ENCODE measurements at regions not wholly inside any gene's neighbourhood (a gene's known extent, or its start where the extent isn't known, plus 50 kb on each side); places are given as distances from the start of the nearest gene placed in this dataset.
"Not testable (repeated sequence)": the region's sequence is repeated elsewhere in the genome, so short reads cannot be mapped to it uniquely, and the experiment has no call there.

DNA sequence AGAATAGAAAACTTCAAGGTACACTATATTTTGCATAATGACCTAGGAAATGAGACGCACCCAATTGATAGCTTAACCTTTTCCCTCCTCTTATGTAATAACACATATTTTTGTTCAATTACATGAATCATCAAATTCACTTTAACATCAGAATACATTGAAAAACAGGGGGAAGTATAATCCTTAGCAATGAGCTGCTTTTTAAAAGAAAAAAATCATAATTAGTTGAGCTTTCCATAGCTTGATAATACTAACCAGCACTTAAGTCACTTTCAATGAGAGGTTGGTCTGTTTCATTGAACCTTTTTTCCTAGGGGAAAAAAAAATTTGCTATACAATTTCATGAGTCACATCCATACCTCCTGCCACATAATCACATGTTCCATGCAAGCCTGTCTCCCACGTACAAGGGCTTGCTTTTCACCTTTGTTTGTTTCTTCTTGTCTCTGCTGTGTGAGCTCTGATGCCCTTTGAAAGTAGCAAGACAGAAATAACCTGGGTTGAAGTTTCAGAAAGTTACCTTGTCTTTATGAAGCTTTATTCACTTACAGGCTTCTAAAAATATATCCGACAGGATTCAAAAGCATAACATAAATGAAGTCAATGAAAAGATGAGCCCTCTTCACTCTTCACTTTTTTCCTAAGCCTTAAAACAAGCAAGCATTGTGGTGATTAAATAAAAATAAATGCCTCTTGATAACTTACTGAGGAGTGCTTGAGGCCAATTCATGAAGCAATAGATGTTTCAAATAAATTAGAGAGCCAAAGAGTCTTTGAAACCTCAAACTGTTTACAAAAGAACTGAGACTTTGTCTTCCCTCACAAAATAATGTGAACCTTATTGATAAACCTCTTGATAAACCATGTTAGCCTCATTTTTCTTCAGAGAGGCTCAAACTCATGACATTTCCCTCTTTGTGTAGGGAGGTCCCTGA, 108.5 kb downstream of the FEM1C start:
- DNase-seq, result no peak

DNA sequence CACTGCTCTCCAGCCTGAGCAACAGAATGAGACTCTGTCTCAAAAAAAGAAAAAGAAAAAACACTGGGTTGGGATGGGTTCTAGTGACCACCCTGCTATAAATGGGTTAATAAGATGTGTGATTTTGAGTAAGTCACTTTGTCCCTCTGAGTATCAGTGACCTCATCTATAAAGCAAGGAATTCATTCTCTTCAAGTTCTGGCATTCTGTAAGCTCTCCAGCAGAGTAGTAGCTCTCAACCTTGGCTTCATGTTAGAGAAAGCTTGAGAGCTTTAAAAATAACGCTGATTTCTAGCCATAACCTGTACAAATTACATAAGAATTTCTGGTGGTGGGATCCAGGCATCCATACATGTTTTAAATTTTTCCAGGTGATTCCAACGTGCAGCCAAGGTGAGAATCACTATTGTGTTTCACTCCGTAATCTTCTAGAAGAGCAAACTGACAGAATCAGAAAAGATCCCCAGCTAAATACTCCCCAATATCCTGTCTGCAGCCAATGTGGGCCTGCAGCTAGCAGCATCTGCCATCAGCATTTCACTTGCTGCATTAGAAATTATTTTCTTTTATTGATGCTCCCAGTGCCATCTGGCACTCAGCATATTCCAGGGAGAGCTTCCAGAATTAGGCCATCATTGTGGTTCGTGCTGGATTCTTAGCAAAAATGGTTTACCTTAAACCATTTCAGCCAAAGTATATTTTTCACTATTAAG, 109.4 kb downstream of the FEM1C start:
- no peak for DNase-seq

DNA sequence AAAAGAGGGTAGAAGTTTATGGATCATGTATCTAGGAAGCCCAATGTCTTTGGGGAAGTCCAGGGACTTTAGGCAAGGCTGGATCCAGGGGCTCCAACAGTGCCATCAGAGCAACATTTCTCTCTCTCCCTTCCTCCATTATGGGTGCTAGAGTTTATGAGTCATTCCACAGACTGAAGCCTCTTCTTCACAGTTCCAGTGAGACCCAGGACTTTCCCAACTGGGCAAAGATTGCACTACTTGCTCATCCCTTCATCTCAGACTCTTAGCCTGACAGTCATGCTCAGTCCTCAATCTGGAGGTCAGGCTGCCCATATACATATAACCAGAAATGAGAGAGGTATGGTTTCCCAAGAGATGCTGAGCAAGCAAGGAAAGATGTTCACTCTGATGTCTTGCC, 110.7 kb downstream of the FEM1C start:
- DNase-seq, result no peak

DNA sequence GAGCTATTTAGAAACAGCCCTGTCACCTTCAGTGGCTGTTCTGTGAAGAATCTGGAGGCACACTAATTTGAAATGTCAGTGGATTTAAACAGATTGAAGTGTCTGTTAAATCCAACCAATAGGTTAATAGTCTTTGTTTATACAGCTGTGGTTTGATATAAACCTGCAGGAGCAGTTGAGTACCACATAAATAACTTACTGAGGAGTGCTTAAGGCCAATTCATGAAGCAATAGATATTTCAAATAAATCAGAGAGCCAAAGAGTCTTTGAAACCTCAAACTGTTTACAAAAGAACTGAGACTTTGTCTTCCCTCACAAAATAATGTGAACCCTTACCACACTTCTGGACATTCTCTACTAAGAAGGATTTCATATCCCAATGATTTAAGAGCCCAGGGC, 111.9 kb downstream of the FEM1C start:
- DNase-seq, result no peak

DNA sequence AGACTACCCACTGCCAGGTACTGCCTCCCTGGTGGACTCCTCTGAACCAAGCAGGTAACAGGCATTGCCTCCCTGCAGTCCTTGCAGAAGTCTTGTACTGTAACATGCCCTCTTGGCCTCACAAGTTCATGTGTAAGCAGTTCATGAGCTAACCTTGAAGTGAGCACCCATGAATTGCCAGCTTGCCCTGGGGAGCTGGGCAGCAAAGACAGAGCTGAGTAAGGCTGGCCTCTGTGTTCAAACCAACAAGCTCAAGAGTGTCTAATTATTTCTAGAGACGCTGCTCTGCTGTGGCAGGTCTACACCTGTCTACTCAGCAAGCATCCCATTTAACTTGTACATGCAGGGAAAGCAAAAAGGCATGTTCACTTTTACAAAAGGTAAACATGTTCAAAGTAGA, 113.5 kb downstream of the FEM1C start:
- DNase-seq, result no peak

DNA sequence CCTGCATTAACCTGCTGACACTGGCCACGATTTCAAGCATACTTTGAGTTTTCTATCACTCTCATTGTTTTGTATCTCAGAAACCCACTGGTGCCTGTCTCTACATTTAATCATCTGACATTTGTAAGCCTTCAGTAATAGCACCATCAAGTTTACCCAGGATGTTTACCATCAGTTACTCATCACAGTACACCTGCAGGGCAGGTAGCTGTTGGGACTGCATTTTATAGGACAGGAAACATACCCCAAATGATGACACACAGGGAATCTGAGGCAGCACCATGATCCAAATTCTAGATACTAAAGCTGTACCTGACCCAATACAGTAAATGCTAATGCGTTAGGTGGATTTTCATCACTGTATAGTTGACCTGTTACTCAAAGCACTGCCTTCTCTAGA, 114.2 kb downstream of the FEM1C start:
- DNase-seq, result no peak

DNA sequence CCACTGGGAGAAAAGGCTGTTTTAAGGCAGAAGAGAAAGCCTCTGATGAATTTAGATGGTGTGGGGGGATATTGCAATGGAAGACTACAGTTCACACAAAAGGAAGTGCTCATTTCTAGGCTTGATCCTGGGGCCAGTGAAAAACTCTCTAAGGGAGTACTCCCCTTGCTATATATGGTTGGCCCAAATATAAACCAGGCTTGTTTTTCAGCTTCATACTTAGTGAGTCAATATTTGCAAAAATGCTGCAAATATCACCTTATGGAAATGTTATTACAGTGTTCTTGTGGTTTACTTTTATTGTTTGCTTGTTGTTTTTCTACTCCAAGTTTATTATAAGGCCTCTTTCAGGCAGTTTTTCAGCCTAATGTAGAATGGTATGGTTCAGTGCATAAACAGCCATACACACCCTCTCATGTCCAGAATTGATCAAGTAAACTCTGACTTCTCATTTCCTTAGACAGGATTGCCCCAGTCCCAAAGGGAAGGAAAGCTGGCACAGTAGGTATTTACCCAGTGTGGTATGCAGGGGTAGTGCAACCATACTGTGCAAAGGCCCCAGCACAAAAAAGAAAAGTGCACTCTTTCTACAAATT, 115.1 kb downstream of the FEM1C start:
- DNase-seq, result no peak

DNA sequence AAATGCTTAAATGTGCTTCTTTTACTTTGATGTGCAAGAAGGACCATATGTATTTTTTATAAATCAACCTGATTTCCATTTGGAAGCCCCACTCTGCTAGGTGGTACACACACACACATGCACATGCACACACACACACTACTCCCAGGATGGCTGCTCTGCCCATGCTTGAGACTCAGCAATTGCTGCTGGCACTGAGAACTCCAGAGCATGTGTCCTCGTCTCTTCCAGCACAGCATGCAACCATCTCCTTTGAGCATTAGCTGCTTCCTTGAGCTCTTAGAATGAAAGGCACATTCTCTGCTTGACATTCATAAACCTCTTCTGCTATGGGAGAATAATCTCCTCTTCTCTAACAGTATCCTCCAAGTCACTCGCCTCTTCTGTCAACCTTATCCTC, 115.9 kb downstream of the FEM1C start:
- no peak for DNase-seq

DNA sequence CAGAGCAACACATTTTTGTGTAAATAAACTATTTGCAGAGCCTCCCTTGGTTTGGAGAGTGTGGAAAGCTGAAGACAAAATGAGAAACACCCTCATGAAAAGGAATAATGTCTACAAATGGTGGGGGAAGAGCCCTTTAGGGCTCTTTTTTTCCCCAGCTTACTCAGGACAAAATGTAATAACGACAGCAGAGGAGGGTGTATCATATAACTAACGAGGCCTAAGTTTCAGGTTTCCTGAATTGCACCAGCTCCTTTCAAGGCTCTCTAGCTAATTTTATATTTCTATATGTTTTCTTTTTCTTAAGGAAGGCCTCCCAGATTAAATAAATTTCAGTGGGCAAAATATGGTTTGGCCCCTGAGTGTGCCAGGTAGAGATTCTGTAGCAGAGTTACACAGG, 116.3 kb downstream of the FEM1C start:
- DNase-seq, result no peak

DNA sequence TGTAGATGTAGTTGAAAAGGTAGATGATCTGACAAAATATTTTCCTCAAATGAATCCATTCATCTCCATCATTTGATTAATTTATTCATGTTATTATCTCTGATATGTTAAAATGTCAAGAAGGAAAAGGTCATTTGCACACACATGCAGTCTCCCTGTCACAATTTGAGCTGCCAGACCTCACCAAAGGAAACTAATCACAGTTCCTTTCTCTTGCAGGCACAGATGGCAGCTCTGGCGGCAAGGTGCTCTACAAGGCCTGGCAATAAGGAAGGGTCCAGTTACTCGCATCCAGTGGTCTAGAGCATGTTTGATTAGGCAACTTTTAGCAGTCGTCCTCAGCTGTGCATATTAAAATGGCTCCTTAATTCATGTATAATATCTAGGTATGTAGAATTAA, 120.1 kb downstream of the FEM1C start:
- DNase-seq, result no peak

DNA sequence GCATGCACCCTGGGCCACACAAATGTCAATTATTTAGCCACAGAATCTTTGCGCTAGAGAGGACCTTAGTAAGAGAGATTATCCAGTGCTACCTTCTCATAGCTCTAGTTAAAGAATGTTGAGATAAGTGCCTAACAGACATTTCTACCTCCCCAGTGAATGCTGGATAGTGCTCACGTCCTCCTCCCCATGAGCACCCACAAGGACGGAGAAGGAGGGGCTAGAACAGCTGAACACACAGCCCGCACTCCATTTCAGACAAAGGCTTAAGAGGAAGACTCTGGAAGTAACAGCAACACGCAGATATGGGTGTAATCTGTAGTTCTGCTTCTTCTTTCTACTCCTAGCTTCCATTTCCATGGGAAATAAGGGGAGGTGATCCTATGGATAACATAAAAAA, 120.5 kb downstream of the FEM1C start:
- no peak for DNase-seq

DNA sequence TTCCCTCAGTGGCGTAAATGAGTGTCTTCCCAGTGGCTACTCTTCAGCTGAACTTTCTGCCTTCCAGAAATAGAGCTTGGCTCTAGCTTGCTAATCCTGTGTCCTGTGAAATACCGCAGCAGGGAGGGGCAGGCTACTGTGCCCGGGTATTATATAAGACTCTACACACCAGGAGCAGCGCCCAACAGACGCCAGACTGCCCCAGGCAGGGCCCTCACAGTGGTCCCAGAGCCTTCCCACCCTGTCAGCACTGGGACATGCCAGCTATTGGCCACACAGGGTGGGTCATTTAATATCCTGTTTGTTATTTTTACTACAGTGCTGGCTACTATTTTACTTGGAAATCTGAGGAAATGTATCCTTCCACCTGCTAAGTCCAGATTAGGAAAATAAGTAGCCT, 121.0 kb downstream of the FEM1C start:
- peak; percentile 41 for DNase-seq

DNA sequence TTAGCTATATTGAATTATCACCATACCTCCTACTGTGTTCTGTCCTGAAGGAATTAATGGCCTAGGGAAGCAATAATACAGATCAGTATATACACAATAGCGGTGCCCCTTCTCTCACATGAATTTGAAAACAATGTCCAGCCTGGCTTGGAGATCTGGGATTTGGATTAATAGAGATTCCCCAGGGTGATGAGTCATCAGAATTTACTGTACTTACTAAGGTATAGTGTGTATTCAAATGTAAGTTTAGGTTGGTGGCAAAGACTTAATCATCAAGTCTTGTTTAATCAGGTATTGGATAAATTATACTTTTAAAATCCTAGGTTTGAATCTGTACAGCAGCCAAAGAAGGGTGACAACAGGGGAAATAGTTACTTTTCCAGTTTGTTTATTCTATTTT, 121.5 kb downstream of the FEM1C start:
- DNase-seq, result peak; percentile 69

DNA sequence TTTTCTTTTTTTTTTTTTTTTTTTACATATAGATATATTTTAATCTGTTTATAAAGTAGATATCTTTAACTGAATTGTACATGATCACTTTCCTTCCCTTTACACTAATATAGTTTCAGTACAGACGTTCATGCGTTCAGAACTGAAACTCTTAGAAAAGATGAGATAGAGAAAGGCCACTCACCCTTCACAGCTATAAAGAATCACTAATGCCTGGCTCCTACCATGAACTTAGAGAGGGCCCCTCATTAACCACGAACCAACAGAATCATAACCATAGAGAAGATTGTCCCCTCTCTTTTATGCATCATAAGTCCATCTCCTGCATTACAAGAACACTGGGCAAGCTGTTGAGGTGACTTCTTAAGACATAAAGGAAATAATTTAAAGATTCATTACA, 123.8 kb downstream of the FEM1C start:
- DNase-seq, result not testable (repeated sequence)

DNA sequence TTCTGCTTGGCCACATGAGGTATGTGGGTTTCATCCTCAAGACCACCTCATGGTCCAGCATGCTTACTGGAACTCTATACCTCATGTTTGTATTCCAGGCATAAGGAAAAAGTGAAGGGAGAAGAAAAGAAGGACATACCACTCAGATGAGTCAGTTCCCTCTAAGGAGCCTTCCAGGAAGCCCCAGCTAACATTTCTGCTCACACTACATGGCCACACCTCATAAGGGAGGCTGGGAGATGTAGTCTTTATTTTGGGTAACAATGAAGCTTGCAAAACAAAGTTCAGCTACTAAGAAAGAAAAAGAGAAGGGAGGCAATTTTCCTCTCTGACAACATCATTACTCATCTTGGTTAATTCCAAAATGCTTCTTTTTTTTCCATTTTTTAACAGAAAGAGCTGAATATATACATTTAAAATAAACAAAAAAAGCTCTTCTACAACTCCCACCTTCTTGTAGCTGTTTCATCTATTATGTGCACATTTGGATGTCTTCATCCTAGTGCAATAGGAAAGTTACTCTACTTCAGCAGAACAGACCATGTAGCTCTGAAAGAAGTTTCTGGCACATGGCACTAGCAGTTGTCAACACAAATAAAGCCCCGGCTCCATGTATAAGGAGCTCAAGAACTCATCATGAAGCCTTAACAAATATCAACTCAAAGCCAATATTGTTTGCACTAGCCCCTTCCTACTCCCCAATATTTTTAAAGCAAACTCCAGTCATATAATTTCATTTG, 123.6 kb upstream of the CCDC112 start:
- peak; percentile 97 for DNase-seq

DNA sequence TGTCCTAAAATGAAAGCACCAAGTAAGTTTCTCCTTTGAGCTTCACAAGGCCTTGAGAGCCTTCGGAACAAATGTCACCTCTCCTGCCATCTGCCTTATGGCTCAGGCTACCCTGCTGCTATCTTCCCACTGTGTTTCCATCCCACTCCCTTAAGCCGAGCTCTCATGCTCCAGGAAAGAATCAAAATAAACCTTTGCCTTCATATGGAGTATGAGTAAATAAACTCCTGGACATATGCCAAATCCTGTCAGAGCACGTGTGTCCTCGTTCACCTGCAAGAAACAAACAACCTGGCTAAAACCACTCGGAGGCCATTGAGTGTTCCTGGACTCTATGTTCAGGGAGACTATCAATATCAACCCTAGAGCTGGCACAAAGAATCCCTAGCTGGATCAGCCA, 122.3 kb upstream of the CCDC112 start:
- DNase-seq, result no peak

DNA sequence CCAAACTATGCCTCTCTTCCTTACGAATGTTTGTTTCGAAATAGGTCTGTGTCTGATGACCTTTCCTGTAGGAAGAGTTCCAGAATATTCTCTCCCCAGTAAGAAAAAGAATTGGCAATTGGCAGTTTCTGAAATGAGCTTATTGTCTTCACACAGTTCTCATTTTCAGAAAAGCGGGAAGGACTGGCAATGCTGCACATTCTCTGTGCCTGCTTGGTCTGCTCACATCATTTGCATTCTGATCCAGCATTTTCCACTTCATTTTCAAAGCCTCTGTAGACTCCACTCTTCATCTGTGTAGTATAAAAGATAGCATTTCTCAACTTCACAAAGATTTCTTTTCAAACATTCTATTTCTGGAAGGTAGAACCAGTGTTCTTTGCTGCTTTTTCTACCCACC, 120.6 kb upstream of the CCDC112 start:
- no peak for DNase-seq

DNA sequence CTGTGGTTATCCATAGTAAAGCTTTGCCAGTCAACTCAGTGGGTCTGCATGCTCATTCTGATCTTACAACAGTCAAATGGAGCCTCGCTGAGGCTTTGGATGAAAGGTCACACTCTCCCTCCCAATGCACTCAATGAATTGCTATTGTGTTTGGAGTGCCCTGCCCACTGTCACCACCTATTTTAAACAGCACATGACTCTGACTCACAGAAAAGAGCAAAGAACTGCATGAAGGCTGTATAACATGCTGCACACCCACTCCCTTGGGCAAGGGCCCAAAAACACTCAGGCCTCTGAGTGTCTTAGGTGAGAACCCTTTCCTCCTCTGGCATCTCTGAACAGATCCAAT, 118.7 kb upstream of the CCDC112 start:
- peak; percentile 60 for DNase-seq

DNA sequence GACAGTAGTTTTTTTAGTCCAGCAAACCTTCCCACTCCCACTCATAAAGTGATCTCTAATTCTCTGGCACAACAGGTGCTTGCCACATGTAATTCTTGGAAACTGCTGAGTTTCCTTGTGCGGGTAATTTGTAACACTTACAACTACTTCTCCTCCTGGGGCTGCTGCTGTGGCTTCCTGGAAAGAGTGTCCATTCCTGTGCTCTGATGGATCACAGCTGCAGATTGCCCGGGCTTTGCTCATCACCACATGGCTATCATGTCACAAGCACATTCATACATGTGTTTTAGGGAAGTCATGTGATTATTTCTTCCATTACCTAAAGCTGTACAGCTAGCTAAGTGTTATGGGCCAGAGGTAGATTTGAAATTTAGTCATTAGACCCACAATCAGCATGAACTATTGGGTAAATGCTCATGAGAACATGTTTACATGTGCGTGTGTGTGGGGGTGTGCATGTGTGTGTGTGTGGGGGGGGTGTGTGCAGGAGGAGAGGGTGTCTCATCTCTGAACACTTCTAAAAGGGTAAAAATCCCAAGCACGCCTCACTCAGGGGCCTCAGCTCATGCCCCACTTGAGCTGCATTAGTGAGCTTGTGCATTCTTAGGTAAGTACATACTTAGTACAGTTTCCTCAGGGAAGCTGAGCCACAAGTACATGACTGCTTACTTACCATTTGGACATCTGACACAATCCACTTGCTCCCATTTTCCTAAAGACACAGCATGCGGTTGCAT, 118.1 kb upstream of the CCDC112 start:
- DNase-seq, result peak; percentile 82

DNA sequence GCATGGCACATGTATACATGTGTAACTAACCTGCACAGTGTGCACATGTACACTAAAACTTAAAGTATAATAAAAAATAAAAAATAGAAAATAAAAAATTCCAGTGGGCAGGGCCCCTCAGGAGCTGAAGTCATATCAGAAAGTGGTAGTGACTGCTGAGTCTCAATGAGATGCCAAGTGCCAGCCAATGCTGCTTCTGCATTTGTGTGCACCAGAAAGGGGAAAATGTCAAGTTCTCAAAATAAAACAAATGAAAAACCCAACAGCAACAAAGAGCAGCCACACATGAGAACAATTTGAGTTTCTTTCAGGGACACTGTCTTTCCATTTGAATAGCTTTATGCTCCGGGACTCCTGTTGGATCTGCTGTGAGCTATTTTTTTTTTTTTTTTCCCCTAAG, 117.2 kb upstream of the CCDC112 start:
- no peak for DNase-seq

DNA sequence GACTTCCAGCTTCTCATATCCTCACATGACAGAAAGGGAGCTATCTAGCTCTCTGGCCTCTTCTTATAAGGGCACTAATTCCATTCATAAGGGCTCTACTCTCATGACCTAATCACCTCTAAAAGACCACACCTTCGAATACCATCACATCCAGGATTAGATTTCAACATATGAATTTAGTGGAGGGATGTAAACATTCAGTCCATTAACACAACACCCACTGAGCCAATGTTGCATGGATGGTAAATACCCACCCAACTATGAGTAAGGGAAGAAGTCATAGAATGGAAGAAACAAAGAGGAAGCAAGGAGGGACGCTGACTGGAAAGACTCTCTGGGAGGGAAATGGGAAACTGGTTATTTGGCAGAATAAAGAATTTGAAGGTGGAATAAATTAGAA, 112.6 kb upstream of the CCDC112 start:
- no peak for DNase-seq

DNA sequence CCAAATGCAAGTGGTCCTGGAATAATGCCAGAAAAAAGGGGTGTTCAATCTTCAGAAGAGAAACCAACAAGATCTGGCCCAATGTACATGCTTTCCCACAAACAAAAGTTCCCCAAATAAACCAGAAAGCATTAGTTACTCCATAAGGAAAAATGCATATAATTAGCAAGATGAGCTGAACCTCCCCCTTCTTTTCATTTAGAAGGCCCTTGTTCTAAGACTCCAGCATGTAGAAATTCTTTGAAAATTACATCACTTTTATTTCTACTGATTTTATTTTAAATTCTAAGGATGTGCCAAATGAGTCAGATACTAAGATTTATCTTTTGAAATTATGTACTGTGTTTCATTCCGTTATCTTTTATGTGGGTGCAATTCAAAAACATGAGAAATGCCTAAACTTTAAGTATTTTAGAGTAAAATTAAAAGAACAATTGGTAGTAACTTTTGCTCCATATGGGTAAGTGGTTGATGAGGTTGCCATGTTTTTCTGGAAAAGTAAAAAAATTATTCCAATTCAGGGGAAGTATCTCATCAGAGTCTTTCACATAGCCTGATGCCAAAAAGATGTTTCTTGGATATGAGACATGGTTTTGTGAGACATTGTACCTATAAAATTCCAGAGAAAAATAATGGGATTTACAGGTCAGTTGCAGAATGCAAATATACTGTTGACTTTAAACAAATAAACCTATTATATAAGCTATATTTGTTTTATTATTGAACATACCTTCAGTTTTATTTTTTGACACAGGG, 106.5 kb upstream of the CCDC112 start:
- DNase-seq, result peak; percentile 75
